ENCODE measurements at regions not wholly inside any gene's neighbourhood (a gene's known extent, or its start where the extent isn't known, plus 50 kb on each side); places are given as distances from the start of the nearest gene placed in this dataset.

GRCh38 chr7:68206946-68207485 is 1210.4 kb downstream of the TYW1 start:
- ATAC-seq (no peak), DNase-seq (no peak)
- intact Hi-C loops (cut with DNase I; ENCODE audit: low total_unique reads) = no loop called here
- in situ Hi-C loops (cut with MboI; ENCODE audit: low sequenced_read_pairs in 4 of 4) = no loop called here
- Histone ChIP-seq H3K36me3 (no peaks in the 10 kb centered on the region), H3K9me3 (no peaks in the 10 kb centered on the region), H3K27me3 (no peaks in the 10 kb centered on the region), H3K4me1 (no peaks in the 10 kb centered on the region), H3K4me3 (no peak overlapping the region), H3K27ac (no peak overlapping the region)
- TF ChIP-seq POLR2A (IDR thresholded peaks at IDR 0.05) = no peak
- TF ChIP-seq CTCF (IDR thresholded peaks at IDR 0.05 in 4 of 5, conservative IDR thresholded peaks at IDR 0.05 in 1 of 5) = no peak

- TF ChIP-seq CTCF (IDR thresholded peaks at IDR 0.05 in 4 of 5, conservative IDR thresholded peaks at IDR 0.05 in 1 of 5) (no peak), POLR2A (IDR thresholded peaks at IDR 0.05) (no peak)
- Histone ChIP-seq H3K36me3 (no peaks in the 10 kb centered on the region), H3K27me3 (no peaks in the 10 kb centered on the region), H3K4me1 (no peaks in the 10 kb centered on the region), H3K27ac (no peak overlapping the region), H3K4me3 (no peak overlapping the region), H3K9me3 (no peaks in the 10 kb centered on the region)
- in situ Hi-C loops (cut with MboI; ENCODE audit: low sequenced_read_pairs in 4 of 4) = no loop called here
- no peak for ATAC-seq
- no peak for DNase-seq
- intact Hi-C loops (cut with DNase I; ENCODE audit: low total_unique reads) = no loop called here
Observed at GRCh38 chr7:68207676-68208075, 1211.0 kb downstream of the TYW1 start.

- no peaks in the 10 kb centered on the region for H3K27me3 ChIP-seq
- no peak for DNase-seq
- no peaks in the 10 kb centered on the region for H3K4me1 ChIP-seq
- H3K27ac ChIP-seq = no peak overlapping the region
- intact Hi-C loops (cut with DNase I; ENCODE audit: low total_unique reads) = no loop called here
- no peaks in the 10 kb centered on the region for H3K9me3 ChIP-seq
- H3K36me3 ChIP-seq = no peaks in the 10 kb centered on the region
- ATAC-seq = no peak
- TF ChIP-seq CTCF (IDR thresholded peaks at IDR 0.05 in 4 of 5, conservative IDR thresholded peaks at IDR 0.05 in 1 of 5) = no peak
- no peak for TF ChIP-seq POLR2A (IDR thresholded peaks at IDR 0.05)
- in situ Hi-C loops (cut with MboI; ENCODE audit: low sequenced_read_pairs in 4 of 4) = no loop called here
- H3K4me3 ChIP-seq = no peak overlapping the region
Observed at GRCh38 chr7:68209486-68209885, 1212.9 kb downstream of the TYW1 start.

DNA sequence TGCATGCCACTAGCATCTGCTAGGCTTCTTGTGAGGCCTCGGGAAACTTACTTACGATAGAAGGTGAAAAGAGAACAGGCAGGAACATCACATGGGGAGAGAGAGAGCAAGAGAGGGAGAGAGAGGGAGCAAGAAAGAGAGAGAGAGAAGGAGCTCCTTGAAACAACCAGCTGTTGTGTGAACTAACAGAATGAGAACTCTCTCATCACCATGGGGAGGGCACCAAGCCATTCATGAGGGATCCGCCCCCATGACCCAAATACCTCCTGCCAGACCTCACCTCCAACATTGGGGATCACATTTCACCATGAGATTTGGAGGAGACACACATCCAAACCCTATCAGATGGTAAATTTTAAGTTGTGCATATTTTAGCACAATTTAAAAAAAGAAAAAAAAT is 1217.2 kb downstream of the TYW1 start:
- Histone ChIP-seq H3K27ac (no peak overlapping the region), H3K9me3 (no peaks in the 10 kb centered on the region), H3K4me1 (no peaks in the 10 kb centered on the region), H3K36me3 (no peaks in the 10 kb centered on the region), H3K4me3 (no peak overlapping the region), H3K27me3 (no peaks in the 10 kb centered on the region)
- TF ChIP-seq CTCF (IDR thresholded peaks at IDR 0.05 in 4 of 5, conservative IDR thresholded peaks at IDR 0.05 in 1 of 5) (no peak), POLR2A (IDR thresholded peaks at IDR 0.05) (no peak)
- in situ Hi-C loops (cut with MboI; ENCODE audit: low sequenced_read_pairs in 4 of 4) = no loop called here
- DNase-seq = no peak
- peak in 1 of 2 donors; percentile 33 for ATAC-seq
- intact Hi-C loops (cut with DNase I; ENCODE audit: low total_unique reads) = no loop called here

DNA sequence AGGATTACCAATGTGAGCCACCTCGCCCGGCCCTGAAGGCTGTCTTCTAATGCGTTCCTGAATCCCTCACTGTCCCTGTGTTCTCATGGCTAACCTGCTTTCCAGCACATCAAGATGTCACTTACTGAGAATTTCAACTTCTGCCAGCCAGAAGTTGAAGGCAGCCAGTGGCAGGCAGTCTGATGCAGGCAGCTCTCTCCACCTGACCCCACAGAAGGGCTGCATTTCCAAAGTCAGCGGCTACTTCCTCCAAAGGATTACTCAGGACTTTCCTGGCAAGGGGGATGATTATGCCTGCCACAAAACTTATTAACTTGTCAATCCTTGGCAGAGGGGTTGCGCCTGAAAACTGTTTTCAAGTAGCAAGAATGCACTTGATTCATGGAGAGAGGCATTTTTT is 1219.4 kb downstream of the TYW1 start:
- intact Hi-C loops (cut with DNase I; ENCODE audit: low total_unique reads) (no loop called here), in situ Hi-C loops (cut with MboI; ENCODE audit: low sequenced_read_pairs in 4 of 4) (no loop called here)
- no peak for TF ChIP-seq CTCF (IDR thresholded peaks at IDR 0.05 in 4 of 5, conservative IDR thresholded peaks at IDR 0.05 in 1 of 5)
- H3K9me3 ChIP-seq = no peaks in the 10 kb centered on the region
- peak in 1 of 2 donors; percentile 4 for DNase-seq
- no peaks in the 10 kb centered on the region for H3K36me3 ChIP-seq
- H3K4me3 ChIP-seq = no peak overlapping the region
- no peak overlapping the region for H3K27ac ChIP-seq
- ATAC-seq = peak in 1 of 2 donors; percentile 36
- no peaks in the 10 kb centered on the region for H3K27me3 ChIP-seq
- H3K4me1 ChIP-seq = no peaks in the 10 kb centered on the region

Data from gastrocnemius medialis (tissue), 4 donors.